Esophagus squamous epithelium (tissue), 5 donors: ENCODE measurements at regions not wholly inside any gene's neighbourhood (a gene's known extent, or its start where the extent isn't known, plus 50 kb on each side); places are given as distances from the start of the nearest gene placed in this dataset.

Experiments used
- DNase-seq: peaks from one replicate; lab custom pipeline; 2025; lab: John Stamatoyannopoulos, UW
- H3K27ac ChIP-seq, 4 donors: fragments of 200-600 bp; sonication (generic); one replicate each; pipeline ENCODE4 v1.5.1; 2016 to 2019; ENCODE audit warnings: mild to moderate bottlenecking in 1 of 4
- H3K27me3 ChIP-seq, 4 donors: fragments of 200-600 bp; sonication (generic); 1 replicate in 3 of 4; 2 replicates in 1 of 4; pipeline versions ENCODE4 v1.5.1 to v1.6.0; 2017 to 2021; ENCODE audit warnings: antibody characterized with exemption in 1 of 4
- H3K36me3 ChIP-seq, 3 donors: fragments of 200-600 bp; sonication (generic); one replicate each; pipeline ENCODE4 v1.5.1; 2016 to 2019
- H3K4me1 ChIP-seq, 3 donors: fragments of 200-600 bp; sonication (generic); one replicate each; pipeline ENCODE4 v1.5.1; 2017 to 2019
- H3K4me3 ChIP-seq, 4 donors: fragments of 200-600 bp; sonication (generic); 1 replicate in 3 of 4; 2 replicates in 1 of 4; pipeline ENCODE4 v1.5.1; 2016 to 2019; ENCODE audit warnings: mild to moderate bottlenecking in 2 of 4, moderate library complexity in 1 of 4
- H3K9me3 ChIP-seq, 3 donors: fragments of 200-600 bp; sonication (generic); one replicate each; pipeline ENCODE4 v1.5.1; 2016 to 2019
- POLR2A ChIP-seq, 4 donors: fragments of 450-650 bp; IDR thresholded peaks; one replicate each; pipeline ENCODE4 v1.6.1; 2017; ENCODE audit warnings: antibody characterized with exemption in 4 of 4, mild to moderate bottlenecking in 4 of 4, moderate library complexity in 3 of 4
- WGBS, 2 donors: methylation state at CpG; one replicate each; pipeline ENCODE4 v1.1.5; 2018; 5-methylcytosine and 5-hydroxymethylcytosine counted together
- intact Hi-C: fragments of 100-400 bp; cut with DNase I; formaldehyde crosslinking; loops from one replicate; pipeline ENCODE4 v1.15.0; 2022
- TF ChIP-seq, protein P1 (sequence below), 6 experiments: fragments of 450-650 bp in 4 of 6; fragments of 200-600 bp in 2 of 6; sonication (generic) in 2 of 6; IDR thresholded peaks; one replicate each; pipeline ENCODE4 v1.5.1; 2016 to 2019; ENCODE audit warnings: antibody characterized with exemption in 6 of 6, mild to moderate bottlenecking in 4 of 6, moderate library complexity in 4 of 6
- donor health status: DM: yes; HTN: yes; CAD: no.

DNA sequence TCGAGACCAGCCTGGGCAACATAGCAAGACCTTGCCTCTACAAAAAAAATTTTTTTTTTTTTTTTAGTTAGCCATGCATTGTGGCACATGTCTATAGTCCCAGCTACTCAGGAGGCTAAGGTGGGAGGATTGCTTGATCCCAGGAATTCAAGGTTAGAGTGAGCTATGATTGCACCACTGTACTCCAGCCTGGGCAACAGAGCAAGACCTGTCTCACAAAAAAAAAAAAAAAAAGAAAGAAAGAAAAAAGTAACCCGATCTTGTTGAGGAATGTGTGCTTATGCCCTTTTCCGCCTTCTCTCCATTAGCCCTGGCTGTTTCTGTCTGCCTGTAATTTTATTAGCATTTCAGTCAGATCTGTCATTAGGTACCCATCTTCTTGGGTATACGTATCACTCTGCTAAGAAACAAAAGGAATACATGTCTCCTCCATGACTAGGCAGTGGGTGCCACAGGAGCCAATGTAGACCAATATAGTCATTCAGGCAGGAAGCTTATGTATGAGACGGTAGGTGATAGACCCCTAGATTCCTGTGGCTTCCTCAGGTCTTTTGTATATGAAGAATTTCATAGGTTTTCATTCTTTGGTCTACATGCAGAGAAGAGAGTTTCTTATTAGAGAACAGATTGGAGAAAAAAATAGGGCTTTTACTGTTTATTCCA lies 59.6 kb upstream of the NPAS1 start:
- intact Hi-C loops, result no loop called here
- H3K36me3 ChIP-seq, result peaks cover 0 to 8% (median 0%) of the 10 kb centered on the region in 3 donors
- no peak for DNase-seq
- no peak for TF ChIP-seq POLR2A (IDR thresholded peaks at IDR 0.05)
- TF ChIP-seq, protein P1, sequence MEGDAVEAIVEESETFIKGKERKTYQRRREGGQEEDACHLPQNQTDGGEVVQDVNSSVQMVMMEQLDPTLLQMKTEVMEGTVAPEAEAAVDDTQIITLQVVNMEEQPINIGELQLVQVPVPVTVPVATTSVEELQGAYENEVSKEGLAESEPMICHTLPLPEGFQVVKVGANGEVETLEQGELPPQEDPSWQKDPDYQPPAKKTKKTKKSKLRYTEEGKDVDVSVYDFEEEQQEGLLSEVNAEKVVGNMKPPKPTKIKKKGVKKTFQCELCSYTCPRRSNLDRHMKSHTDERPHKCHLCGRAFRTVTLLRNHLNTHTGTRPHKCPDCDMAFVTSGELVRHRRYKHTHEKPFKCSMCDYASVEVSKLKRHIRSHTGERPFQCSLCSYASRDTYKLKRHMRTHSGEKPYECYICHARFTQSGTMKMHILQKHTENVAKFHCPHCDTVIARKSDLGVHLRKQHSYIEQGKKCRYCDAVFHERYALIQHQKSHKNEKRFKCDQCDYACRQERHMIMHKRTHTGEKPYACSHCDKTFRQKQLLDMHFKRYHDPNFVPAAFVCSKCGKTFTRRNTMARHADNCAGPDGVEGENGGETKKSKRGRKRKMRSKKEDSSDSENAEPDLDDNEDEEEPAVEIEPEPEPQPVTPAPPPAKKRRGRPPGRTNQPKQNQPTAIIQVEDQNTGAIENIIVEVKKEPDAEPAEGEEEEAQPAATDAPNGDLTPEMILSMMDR (IDR thresholded peaks at IDR 0.05), result no peak
- no peak overlapping the region for H3K4me3 ChIP-seq
- no peak overlapping the region for H3K27ac ChIP-seq
- no peaks in the 10 kb centered on the region for H3K9me3 ChIP-seq
- H3K27me3 ChIP-seq, result no peaks in the 10 kb centered on the region
- 94 to 98% methylated on average over 4 to 5 of the region's 5 CpGs for WGBS, 2 donors
- peaks cover 0 to 54% (median 8%) of the 10 kb centered on the region in 3 donors for H3K4me1 ChIP-seq

DNA sequence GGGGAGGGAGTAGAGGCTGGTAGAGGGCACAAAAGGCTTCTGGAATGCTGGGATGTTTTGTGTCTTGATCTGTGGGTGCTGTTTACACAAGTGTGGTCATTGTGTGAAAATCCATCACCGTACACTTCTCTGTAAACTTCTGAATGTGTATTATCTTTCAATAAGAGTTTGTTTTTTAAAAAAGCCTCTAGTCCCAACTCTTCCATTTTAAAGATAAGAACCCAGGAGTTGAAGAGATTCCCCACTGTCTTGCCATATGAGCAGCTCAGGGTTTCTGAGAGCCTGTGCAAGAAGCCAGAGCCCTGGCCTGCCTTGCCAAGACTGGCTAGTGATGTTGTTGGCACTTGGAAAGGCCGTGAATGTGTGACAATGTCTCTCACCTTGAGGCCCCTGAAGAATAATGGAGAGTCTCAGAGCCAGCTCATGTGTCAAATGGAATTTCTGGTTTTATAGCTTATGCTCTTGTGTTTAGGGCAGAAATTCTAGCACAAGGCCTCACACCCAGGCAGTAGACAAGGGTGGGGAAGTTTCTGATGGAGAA lies 57.5 kb upstream of the NPAS1 start:
- 47 to 90% methylated on average over 2 of the region's 2 CpGs for WGBS, 2 donors
- H3K36me3 ChIP-seq, result peaks cover 0 to 25% (median 0%) of the 10 kb centered on the region in 3 donors
- TF ChIP-seq POLR2A (IDR thresholded peaks at IDR 0.05), result no peak
- no peaks in the 10 kb centered on the region for H3K27me3 ChIP-seq
- H3K27ac ChIP-seq, result no peak overlapping the region
- H3K9me3 ChIP-seq, result no peaks in the 10 kb centered on the region
- DNase-seq, result no peak
- H3K4me3 ChIP-seq, result no peak overlapping the region
- intact Hi-C loops, result no loop called here
- peaks cover 0 to 52% (median 9%) of the 10 kb centered on the region in 3 donors for H3K4me1 ChIP-seq

DNA sequence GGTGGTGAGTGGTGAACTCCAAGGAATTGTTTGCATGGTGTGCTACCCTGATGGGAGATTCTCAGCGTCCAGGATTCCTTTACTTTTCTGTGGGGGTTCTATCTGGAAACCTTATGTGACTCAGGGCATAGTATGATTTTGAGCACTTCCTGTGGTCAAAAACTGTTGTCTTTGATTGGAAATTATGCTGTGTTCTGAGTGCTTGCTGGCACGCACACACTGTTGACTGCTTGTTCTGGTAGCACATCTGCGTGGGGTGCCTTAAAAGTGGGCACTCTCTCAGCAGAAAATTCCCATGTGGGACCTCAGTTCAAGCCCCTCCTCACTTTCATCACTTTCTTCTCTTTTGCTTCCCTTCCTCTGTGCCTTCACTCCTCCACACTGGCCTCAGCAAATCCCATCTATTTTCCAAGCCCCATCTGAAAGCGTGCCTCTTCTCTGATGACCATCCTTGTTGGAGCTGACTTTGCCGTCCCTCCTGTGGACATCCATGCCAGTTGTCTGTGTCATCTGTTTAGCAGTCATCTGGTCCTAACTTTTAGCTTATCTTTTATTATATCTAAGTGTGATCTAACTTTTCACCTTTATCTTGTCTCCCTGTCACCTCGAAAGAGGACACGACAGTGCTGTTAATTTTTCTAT lies 56.4 kb upstream of the NPAS1 start:
- Histone ChIP-seq H3K27ac (no peak overlapping the region), H3K36me3 (peaks cover 0 to 25% (median 0%) of the 10 kb centered on the region in 3 donors), H3K27me3 (no peaks in the 10 kb centered on the region), H3K4me3 (no peak overlapping the region), H3K9me3 (no peaks in the 10 kb centered on the region), H3K4me1 (peaks cover 9 to 52% (median 20%) of the 10 kb centered on the region in 3 donors)
- TF ChIP-seq, protein P1 (IDR thresholded peaks at IDR 0.05), result no peak
- no peak for TF ChIP-seq POLR2A (IDR thresholded peaks at IDR 0.05)
- 80 to 82% methylated on average over 7 of the region's 7 CpGs for WGBS, 2 donors
- intact Hi-C loops, result no loop called here
- DNase-seq, result no peak

DNA sequence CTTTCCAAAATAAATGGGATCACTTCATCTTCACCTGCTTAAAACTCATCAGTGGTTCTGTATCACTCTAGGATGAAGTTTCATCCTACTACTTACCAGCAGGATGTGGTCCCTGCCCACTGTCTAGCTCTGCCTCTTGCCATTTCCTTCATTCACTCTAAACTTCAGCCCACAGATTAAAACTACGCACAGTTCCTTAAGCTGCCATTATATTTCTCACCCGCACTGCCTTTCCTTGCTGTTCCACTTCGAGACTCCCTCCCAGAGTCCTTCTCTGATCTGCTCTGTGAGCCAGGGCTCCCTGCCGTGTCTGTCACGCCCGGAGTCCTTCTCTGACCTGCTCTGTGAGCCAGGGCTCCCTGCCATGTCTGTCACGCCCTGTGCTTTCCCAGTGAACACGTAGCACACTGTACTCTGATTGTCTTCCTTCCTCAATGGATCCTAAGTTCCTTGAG lies 52.0 kb upstream of the NPAS1 start:
- 24 to 28% methylated on average over 7 to 8 of the region's 8 CpGs for WGBS, 2 donors
- H3K4me1 ChIP-seq, result peaks cover 10 to 50% (median 13%) of the 10 kb centered on the region in 3 donors
- TF ChIP-seq POLR2A (IDR thresholded peaks at IDR 0.05), result no peak
- TF ChIP-seq, protein P1 (IDR thresholded peaks at IDR 0.05), result no peak
- no peak for DNase-seq
- H3K36me3 ChIP-seq, result peaks cover 0 to 44% (median 0%) of the 10 kb centered on the region in 3 donors
- intact Hi-C loops, result no loop called here
- no peaks in the 10 kb centered on the region for H3K9me3 ChIP-seq
- peak overlapping the region; percentile 47 to 80 (median 64) for H3K27ac ChIP-seq
- no peak overlapping the region for H3K4me3 ChIP-seq
- no peaks in the 10 kb centered on the region for H3K27me3 ChIP-seq
